Ovary (tissue), 3 donors: ENCODE measurements at regions not wholly inside any gene's neighbourhood (a gene's known extent, or its start where the extent isn't known, plus 50 kb on each side); places are given as distances from the start of the nearest gene placed in this dataset.

Experiments
- CTCF ChIP-seq, 3 donors: fragments of 450-650 bp in 2 of 3; fragments of 200-600 bp in 1 of 3; IDR thresholded peaks; one replicate each; pipeline versions ENCODE4 v1.5.1 to v1.8.0; 2016 to 2022; ENCODE audit warnings: antibody characterized with exemption in 3 of 3, mild to moderate bottlenecking in 1 of 3
- EP300 ChIP-seq: sonication (generic); formaldehyde crosslinking; IDR thresholded peaks from one replicate; pipeline ENCODE4 v1.6.1; 2017; ENCODE audit warnings: antibody characterized with exemption
- POLR2A ChIP-seq: fragments of 450-650 bp; IDR thresholded peaks from one replicate; pipeline ENCODE4 v1.6.1; 2017; ENCODE audit warnings: antibody characterized with exemption, mild to moderate bottlenecking, moderate library complexity
- donor health status: DM: no; HTN: no; CAD: no.

GRCh38 chr10:121138112-121138860 lies 287.1 kb downstream of the WDR11 start:
- TF ChIP-seq CTCF (IDR thresholded peaks at IDR 0.05) (no peak), EP300 (no peak), POLR2A (no peak)
